22Rv1 (cell line): ENCODE measurements at regions not wholly inside any gene's neighbourhood (a gene's known extent, or its start where the extent isn't known, plus 50 kb on each side); places are given as distances from the start of the nearest gene placed in this dataset.

Source experiments
- ZFX ChIP-seq: fragments of 450-650 bp; IDR thresholded peaks from 2 replicates; pipeline ENCODE4 v1.6.1; 2017; ENCODE audit warnings: antibody characterized with exemption, borderline replicate concordance
- TF ChIP-seq, protein P1 (sequence below): fragments of 450-650 bp; IDR thresholded peaks from 2 replicates; pipeline ENCODE4 v1.5.1; 2017; ENCODE audit warnings: mild to moderate bottlenecking

DNA sequence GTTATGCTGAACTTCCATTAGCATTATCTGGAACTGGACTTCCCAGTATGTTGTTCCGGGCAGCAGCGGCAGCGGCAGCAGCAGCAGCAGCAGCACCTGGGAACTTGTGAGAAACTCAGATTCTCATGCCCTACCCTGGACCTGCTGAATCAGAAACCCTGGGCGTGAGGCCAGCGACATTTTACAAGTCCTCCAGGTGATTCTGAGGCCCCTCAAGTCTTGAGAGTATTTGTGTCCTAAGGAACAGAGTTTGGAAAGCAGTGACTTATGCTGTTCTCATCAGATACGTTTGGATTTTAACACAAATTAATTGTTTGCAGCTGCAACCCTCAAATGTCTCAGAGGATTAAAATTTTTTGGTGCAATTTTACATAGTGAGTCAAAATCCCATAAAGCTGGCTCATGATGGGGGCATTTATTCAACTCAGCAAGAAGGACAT is 157.2 kb upstream of the KAZN start:
- TF ChIP-seq, protein P1, sequence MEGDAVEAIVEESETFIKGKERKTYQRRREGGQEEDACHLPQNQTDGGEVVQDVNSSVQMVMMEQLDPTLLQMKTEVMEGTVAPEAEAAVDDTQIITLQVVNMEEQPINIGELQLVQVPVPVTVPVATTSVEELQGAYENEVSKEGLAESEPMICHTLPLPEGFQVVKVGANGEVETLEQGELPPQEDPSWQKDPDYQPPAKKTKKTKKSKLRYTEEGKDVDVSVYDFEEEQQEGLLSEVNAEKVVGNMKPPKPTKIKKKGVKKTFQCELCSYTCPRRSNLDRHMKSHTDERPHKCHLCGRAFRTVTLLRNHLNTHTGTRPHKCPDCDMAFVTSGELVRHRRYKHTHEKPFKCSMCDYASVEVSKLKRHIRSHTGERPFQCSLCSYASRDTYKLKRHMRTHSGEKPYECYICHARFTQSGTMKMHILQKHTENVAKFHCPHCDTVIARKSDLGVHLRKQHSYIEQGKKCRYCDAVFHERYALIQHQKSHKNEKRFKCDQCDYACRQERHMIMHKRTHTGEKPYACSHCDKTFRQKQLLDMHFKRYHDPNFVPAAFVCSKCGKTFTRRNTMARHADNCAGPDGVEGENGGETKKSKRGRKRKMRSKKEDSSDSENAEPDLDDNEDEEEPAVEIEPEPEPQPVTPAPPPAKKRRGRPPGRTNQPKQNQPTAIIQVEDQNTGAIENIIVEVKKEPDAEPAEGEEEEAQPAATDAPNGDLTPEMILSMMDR: no peak
- no peak for TF ChIP-seq ZFX
